Astrocyte (in vitro differentiated cells and primary cell): ENCODE measurements at regions not wholly inside any gene's neighbourhood (a gene's known extent, or its start where the extent isn't known, plus 50 kb on each side); places are given as distances from the start of the nearest gene placed in this dataset.

Experiments used
- EZH2 ChIP-seq: IDR thresholded peaks from 2 replicates; pipeline ENCODE4 v1.6.1; 2012; ENCODE audit warnings: mild to moderate bottlenecking, low read length, inconsistent platforms; ENCODE audit not compliant: insufficient read depth
- TF ChIP-seq, protein P1 (sequence below): IDR thresholded peaks from 2 replicates; pipeline ENCODE4 v1.5.1; 2011; ENCODE audit warnings: low read depth, mild to moderate bottlenecking, inconsistent platforms, low read length, moderate library complexity; ENCODE audit not compliant: insufficient read depth

DNA sequence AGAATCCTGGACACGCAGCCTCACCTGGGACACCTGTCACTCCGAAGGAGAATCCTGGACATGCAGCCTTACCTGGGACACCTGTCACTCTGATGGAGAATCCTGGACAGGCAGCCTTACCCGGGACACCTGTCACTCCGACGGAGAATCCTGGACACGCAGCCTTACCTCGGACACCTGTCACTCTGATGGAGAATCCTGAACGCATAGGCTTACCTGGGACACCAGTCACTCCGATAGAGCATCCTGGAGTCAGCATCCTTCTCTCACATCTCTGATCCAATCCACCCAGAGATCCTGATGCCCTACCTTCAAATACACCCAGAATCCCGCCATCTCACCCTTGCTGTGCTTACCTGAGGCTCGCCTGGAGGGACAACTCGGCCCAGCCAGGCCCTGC is 154.9 kb downstream of the NDUFA10 start:
- TF ChIP-seq, protein P1, sequence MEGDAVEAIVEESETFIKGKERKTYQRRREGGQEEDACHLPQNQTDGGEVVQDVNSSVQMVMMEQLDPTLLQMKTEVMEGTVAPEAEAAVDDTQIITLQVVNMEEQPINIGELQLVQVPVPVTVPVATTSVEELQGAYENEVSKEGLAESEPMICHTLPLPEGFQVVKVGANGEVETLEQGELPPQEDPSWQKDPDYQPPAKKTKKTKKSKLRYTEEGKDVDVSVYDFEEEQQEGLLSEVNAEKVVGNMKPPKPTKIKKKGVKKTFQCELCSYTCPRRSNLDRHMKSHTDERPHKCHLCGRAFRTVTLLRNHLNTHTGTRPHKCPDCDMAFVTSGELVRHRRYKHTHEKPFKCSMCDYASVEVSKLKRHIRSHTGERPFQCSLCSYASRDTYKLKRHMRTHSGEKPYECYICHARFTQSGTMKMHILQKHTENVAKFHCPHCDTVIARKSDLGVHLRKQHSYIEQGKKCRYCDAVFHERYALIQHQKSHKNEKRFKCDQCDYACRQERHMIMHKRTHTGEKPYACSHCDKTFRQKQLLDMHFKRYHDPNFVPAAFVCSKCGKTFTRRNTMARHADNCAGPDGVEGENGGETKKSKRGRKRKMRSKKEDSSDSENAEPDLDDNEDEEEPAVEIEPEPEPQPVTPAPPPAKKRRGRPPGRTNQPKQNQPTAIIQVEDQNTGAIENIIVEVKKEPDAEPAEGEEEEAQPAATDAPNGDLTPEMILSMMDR = no peak
- TF ChIP-seq EZH2 = no peak
